CD4-positive, alpha-beta T cell (primary cell): ENCODE measurements at regions not wholly inside any gene's neighbourhood (a gene's known extent, or its start where the extent isn't known, plus 50 kb on each side); places are given as distances from the start of the nearest gene placed in this dataset.

Experiments used
- ATAC-seq: fragments of 200-7000 bp; cut with Tn5 transposase; one replicate; pipeline ENCODE4 v1.10.0; 2022; ENCODE audit warnings: mild to moderate bottlenecking; ENCODE audit not compliant: poor library complexity
- CTCF ChIA-PET: fragments of 350-600 bp; sonication (Branson Sonifier 250); formaldehyde crosslinking; loops from one replicate; lab custom pipeline; 2021; ENCODE audit warnings: antibody characterized with exemption, inconsistent platforms; lab: Charles Lee
- POLR2A ChIA-PET: fragments of 350-600 bp; sonication (Branson Sonifier 250); formaldehyde crosslinking; loops from one replicate; lab custom pipeline; 2021; ENCODE audit warnings: antibody characterized with exemption, inconsistent platforms; lab: Charles Lee
- DNase-seq, 14 experiments: peaks; one replicate each; pipeline ENCODE4 v3.0.0-alpha.2; 2013 to 2020; ENCODE audit warnings: mixed read lengths in 2 of 14
- H3K27ac ChIP-seq, 2 donors: one replicate each; pipeline versions ENCODE4 v1.5.1 to v1.7.0; 2013; ENCODE audit warnings: low read length in 2 of 2, low read depth in 1 of 2, mild to moderate bottlenecking in 1 of 2
- H3K27me3 ChIP-seq, 2 experiments: 1 replicate in 1 of 2; 2 replicates in 1 of 2; pipeline versions ENCODE4 v1.6.1 to v1.7.0; 2013; ENCODE audit warnings: low read length in 2 of 2, control low read depth in 1 of 2, mild to moderate bottlenecking in 1 of 2, moderate library complexity in 1 of 2; ENCODE audit not compliant: insufficient read depth in 2 of 2, control insufficient read depth in 1 of 2
- H3K36me3 ChIP-seq: one replicate; pipeline ENCODE4 v1.6.1; 2013; ENCODE audit warnings: low read length, control low read depth; ENCODE audit not compliant: insufficient read depth
- H3K4me1 ChIP-seq: one replicate; pipeline ENCODE4 v1.6.1; 2013; ENCODE audit warnings: low read length, control low read depth; ENCODE audit not compliant: insufficient read depth
- H3K4me3 ChIP-seq: one replicate; pipeline ENCODE4 v1.5.1; 2013; ENCODE audit warnings: mild to moderate bottlenecking, low read length, moderate library complexity
- H3K9me3 ChIP-seq, 2 experiments: 1 replicate in 1 of 2; 2 replicates in 1 of 2; pipeline versions ENCODE4 v1.6.1 to v1.7.0; 2013; ENCODE audit warnings: low read length in 2 of 2, mild to moderate bottlenecking in 2 of 2, control low read depth in 1 of 2, moderate library complexity in 1 of 2; ENCODE audit not compliant: control insufficient read depth in 1 of 2, insufficient read depth in 1 of 2
- H3K27ac Mint-ChIP-seq: one replicate; pipeline ENCODE4 v1.8.0; 2020; ENCODE audit warnings: mixed read lengths
- H3K27me3 Mint-ChIP-seq: one replicate; pipeline ENCODE4 v1.8.0; 2021; ENCODE audit warnings: mixed read lengths
- H3K36me3 Mint-ChIP-seq: one replicate; pipeline ENCODE4 v1.8.0; 2021; ENCODE audit warnings: low read depth, mixed read lengths
- H3K4me1 Mint-ChIP-seq: one replicate; pipeline ENCODE4 v1.8.0; 2021; ENCODE audit warnings: low read depth, mixed read lengths
- H3K4me3 Mint-ChIP-seq: one replicate; pipeline ENCODE4 v1.8.0; 2020; ENCODE audit warnings: mild to moderate bottlenecking, mixed read lengths
- H3K9me3 Mint-ChIP-seq: one replicate; pipeline ENCODE4 v1.8.0; 2020; ENCODE audit warnings: mixed read lengths
- CTCF ChIP-seq: fragments of 200-600 bp; IDR thresholded peaks from one replicate; pipeline ENCODE4 v1.8.0; 2022; ENCODE audit warnings: antibody characterized with exemption, mild to moderate bottlenecking
- intact Hi-C, 2 experiments: fragments of 100-400 bp; cut with DNase I in 1 of 2; cut with micrococcal nuclease in 1 of 2; formaldehyde crosslinking; loops; one replicate each; pipeline versions ENCODE4 v1.15.1 to v1.9.0; 2023 to 2025; cut with DNase I, micrococcal nuclease

DNA sequence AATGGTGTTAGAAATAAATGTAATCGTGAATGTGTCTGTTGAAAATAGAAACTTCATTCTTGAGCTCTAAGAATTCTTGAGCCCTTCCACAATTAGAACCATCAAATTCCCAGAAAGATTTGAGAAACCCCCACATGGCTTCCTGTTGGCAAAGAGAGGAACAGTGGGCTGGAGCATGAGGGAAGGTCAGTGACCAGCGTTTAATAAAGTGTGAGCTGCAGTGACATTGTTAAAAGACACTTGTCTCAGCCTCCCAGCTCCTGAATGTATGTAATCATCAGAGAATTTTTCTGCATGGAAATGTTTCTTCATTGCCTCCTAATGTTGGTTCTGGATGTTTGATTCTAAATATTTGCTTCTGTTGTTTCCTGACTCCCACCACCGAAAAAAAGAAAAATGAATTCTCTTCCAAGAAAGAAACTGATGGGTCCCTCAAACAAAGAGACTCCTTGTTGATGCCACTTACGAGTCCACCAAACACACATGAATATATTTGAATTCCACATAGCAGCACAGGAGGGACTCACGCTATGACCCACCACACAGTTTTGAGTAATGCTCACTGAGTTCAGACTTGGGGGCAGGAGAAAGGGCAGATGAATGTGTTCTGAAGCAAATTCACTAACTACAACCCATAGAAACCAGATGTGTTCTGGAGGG lies 225.1 kb upstream of the KLHL29 start:
- no peak overlapping the region for H3K4me3 Mint-ChIP-seq
- Histone ChIP-seq H3K27me3 (peaks cover 0 to 2% of the 10 kb centered on the region in 2 experiments), H3K4me3 (no peak overlapping the region), H3K27ac (no peak overlapping the region), H3K36me3 (no peaks in the 10 kb centered on the region), H3K9me3 (no peaks in the 10 kb centered on the region), H3K4me1 (no peaks in the 10 kb centered on the region)
- ChIA-PET POLR2A (no interaction called here), CTCF (no interaction called here)
- intact Hi-C loops: no loop called here
- H3K36me3 Mint-ChIP-seq: no peaks in the 10 kb centered on the region
- no peaks in the 10 kb centered on the region for H3K9me3 Mint-ChIP-seq
- peaks cover 8% of the 10 kb centered on the region for H3K27me3 Mint-ChIP-seq
- H3K4me1 Mint-ChIP-seq: no peaks in the 10 kb centered on the region
- no peak for ATAC-seq
- no peak for TF ChIP-seq CTCF
- H3K27ac Mint-ChIP-seq: no peak overlapping the region
- DNase-seq: no peak

DNA sequence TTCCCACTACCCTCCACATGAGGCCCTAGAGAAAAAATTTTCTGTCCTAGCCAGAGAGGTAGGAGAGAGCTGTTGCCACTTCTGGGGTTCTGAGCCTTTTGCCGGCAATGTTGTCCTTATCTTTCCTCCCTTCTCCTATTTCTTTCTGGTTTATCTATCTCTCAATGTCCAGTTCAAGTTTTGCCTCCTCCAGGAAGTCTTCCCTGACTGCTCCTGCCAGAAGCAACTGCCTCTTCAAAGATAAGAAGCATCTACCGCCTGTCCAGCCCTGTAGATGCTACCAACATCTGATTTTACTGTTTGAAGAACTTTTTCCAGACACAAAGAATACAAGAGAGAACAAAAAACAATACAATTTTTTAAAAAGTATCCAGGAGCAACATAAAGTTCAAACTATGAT lies 220.8 kb upstream of the KLHL29 start:
- Mint-ChIP-seq H3K9me3 (no peaks in the 10 kb centered on the region), H3K4me1 (no peaks in the 10 kb centered on the region), H3K36me3 (no peaks in the 10 kb centered on the region), H3K27ac (no peak overlapping the region), H3K27me3 (peaks cover 40% of the 10 kb centered on the region), H3K4me3 (no peak overlapping the region)
- peaks cover 0 to 2% of the 10 kb centered on the region in 2 experiments for H3K27me3 ChIP-seq
- intact Hi-C loops: no loop called here
- DNase-seq (no peak), ATAC-seq (no peak)
- ChIA-PET POLR2A (no interaction called here), CTCF (no interaction called here)
- peaks cover 0 to 3% of the 10 kb centered on the region in 2 experiments for H3K9me3 ChIP-seq
- no peak overlapping the region for H3K4me3 ChIP-seq
- H3K36me3 ChIP-seq: no peaks in the 10 kb centered on the region
- no peak overlapping the region for H3K27ac ChIP-seq
- H3K4me1 ChIP-seq: no peaks in the 10 kb centered on the region
- no peak for TF ChIP-seq CTCF

DNA sequence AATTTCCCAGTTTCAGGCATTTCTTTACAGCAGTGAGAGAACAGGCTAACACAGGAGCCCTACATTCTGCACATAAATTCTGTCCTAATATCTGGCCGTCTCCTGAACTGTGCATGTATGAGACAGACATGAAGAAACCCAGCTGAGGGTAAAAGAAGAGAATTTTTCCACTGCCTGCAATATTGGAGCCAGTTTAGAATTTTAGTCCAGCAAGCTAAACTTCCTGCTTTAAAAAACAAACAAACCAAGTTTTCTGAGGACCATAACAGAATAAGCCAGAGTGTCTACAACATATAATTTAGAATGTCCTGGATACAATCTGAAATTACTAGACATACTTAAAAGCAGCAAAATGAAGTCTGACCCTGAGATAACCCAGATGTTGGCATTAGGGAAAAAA lies 215.1 kb upstream of the KLHL29 start:
- Histone ChIP-seq H3K36me3 (no peaks in the 10 kb centered on the region), H3K27me3 (no peaks in the 10 kb centered on the region), H3K4me1 (no peaks in the 10 kb centered on the region), H3K27ac (no peak overlapping the region), H3K4me3 (no peak overlapping the region), H3K9me3 (peaks cover 0 to 9% of the 10 kb centered on the region in 2 experiments)
- Mint-ChIP-seq H3K4me3 (no peak overlapping the region), H3K4me1 (no peaks in the 10 kb centered on the region), H3K36me3 (no peaks in the 10 kb centered on the region), H3K9me3 (no peaks in the 10 kb centered on the region), H3K27me3 (peaks cover 37% of the 10 kb centered on the region), H3K27ac (no peak overlapping the region)
- DNase-seq: no peak
- ATAC-seq: no peak
- TF ChIP-seq CTCF: no peak
- POLR2A ChIA-PET: no interaction called here
- CTCF ChIA-PET: no interaction called here
- intact Hi-C loops: no loop called here
